ENCODE measurements at regions not wholly inside any gene's neighbourhood (a gene's known extent, or its start where the extent isn't known, plus 50 kb on each side); places are given as distances from the start of the nearest gene placed in this dataset.

GRCh38 chr2:236673126-236673822 lies 103.6 kb downstream of the ACKR3 start:
- H3K27ac ChIP-seq: no peak overlapping the region
- TF ChIP-seq ZFX (IDR thresholded peaks at IDR 0.05; ENCODE audit: borderline replicate concordance) (no peak), CTCF (IDR thresholded peaks at IDR 0.05) (no peak)

GRCh38 chr2:236673823-236674185 lies 104.2 kb downstream of the ACKR3 start:
- no peak overlapping the region for H3K27ac ChIP-seq
- TF ChIP-seq CTCF (IDR thresholded peaks at IDR 0.05): no peak
- no peak for TF ChIP-seq ZFX (IDR thresholded peaks at IDR 0.05; ENCODE audit: borderline replicate concordance)

- H3K27ac ChIP-seq: no peak overlapping the region
- TF ChIP-seq CTCF (IDR thresholded peaks at IDR 0.05) (no peak), ZFX (IDR thresholded peaks at IDR 0.05; ENCODE audit: borderline replicate concordance) (no peak)
Observed at GRCh38 chr2:236674238-236674637, 104.6 kb downstream of the ACKR3 start.

GRCh38 chr2:236674646-236675045 lies 105.0 kb downstream of the ACKR3 start:
- TF ChIP-seq CTCF (IDR thresholded peaks at IDR 0.05) (no peak), ZFX (IDR thresholded peaks at IDR 0.05; ENCODE audit: borderline replicate concordance) (no peak)

GRCh38 chr2:236675051-236675450 lies 105.4 kb downstream of the ACKR3 start:
- no peak overlapping the region for H3K27ac ChIP-seq
- no peak for TF ChIP-seq ZFX (IDR thresholded peaks at IDR 0.05; ENCODE audit: borderline replicate concordance)

More at GRCh38 chr2:236674646-236675045, 105.0 kb downstream of the ACKR3 start:
- H3K27ac ChIP-seq: no peak overlapping the region

GRCh38 chr2:236675526-236675925 lies 105.9 kb downstream of the ACKR3 start:
- no peak overlapping the region for H3K27ac ChIP-seq
- TF ChIP-seq CTCF (IDR thresholded peaks at IDR 0.05) (no peak), ZFX (IDR thresholded peaks at IDR 0.05; ENCODE audit: borderline replicate concordance) (no peak)

- no peak for TF ChIP-seq ZFX (IDR thresholded peaks at IDR 0.05; ENCODE audit: borderline replicate concordance)
- TF ChIP-seq CTCF (IDR thresholded peaks at IDR 0.05): no peak
- no peak overlapping the region for H3K27ac ChIP-seq
Observed at GRCh38 chr2:236676136-236676873, 106.7 kb downstream of the ACKR3 start.

All from 22Rv1 (cell line).